ENCODE measurements at regions not wholly inside any gene's neighbourhood (a gene's known extent, or its start where the extent isn't known, plus 50 kb on each side); places are given as distances from the start of the nearest gene placed in this dataset.

- Histone ChIP-seq H3K14ac (ENCODE audit: insufficient read depth, low read length) (no peak overlapping the region), H3K79me2 (ENCODE audit: insufficient read depth, low read length) (no peaks in the 10 kb centered on the region), H2BK5ac (ENCODE audit: insufficient read length, low read length) (no peak overlapping the region), H2AK5ac (ENCODE audit: insufficient read length, low read length) (no peak overlapping the region), H4K91ac (ENCODE audit: insufficient read length, low read depth, low read length) (no peak overlapping the region), H3T11ph (ENCODE audit: low read length) (no peak overlapping the region), H4K5ac (ENCODE audit: insufficient read length, low read depth, low read length) (no peak overlapping the region), H4K8ac (replicated peaks; ENCODE audit: insufficient read length, low read depth, low read length) (no peak overlapping the region), H3K79me1 (ENCODE audit: insufficient read depth, low read depth, low read length, poor library complexity, severe bottlenecking) (no peaks in the 10 kb centered on the region), H2AFZ (ENCODE audit: low read length) (no peak overlapping the region), H3K27me3 (ENCODE audit: insufficient read depth, low read length) (no peaks in the 10 kb centered on the region), H2BK15ac (ENCODE audit: low read depth, low read length) (no peak overlapping the region), H4K20me1 (ENCODE audit: control insufficient read depth, insufficient read depth, insufficient read length) (no peaks in the 10 kb centered on the region), H3K18ac (ENCODE audit: insufficient read length, low read depth, low read length) (no peak overlapping the region), H3K9ac (ENCODE audit: extremely low read depth, insufficient read length, low read length) (no peak overlapping the region), H2BK12ac (ENCODE audit: insufficient read length, low read depth, low read length) (no peak overlapping the region), H3K4me1 (ENCODE audit: insufficient read depth, low read length) (no peaks in the 10 kb centered on the region), H3K23me2 (ENCODE audit: insufficient read length, low read depth, low read length, poor library complexity, severe bottlenecking) (no peaks in the 10 kb centered on the region), H3K9me3 (ENCODE audit: control insufficient read depth, low read depth, low read length) (no peaks in the 10 kb centered on the region), H3K27ac (ENCODE audit: insufficient read length, low read depth, low read length) (no peak overlapping the region), H2BK20ac (ENCODE audit: low read depth, low read length, poor library complexity, severe bottlenecking) (no peak overlapping the region), H3K4ac (ENCODE audit: low read depth, low read length) (no peak overlapping the region), H3K23ac (ENCODE audit: insufficient read length, low read depth, low read length) (no peak overlapping the region), H2BK120ac (ENCODE audit: low read depth, low read length, poor library complexity, severe bottlenecking) (no peak overlapping the region), H3K56ac (ENCODE audit: insufficient read length, low read depth, low read length) (no peak overlapping the region), H3K4me2 (ENCODE audit: insufficient read depth, insufficient read length, low read length) (no peak overlapping the region)
- WGBS (ENCODE audit: extremely low coverage, insufficient read length, low lambda C conversion rate): no CpG with 5 or more reads among the region's 2 CpGs
- TF ChIP-seq, protein P1, sequence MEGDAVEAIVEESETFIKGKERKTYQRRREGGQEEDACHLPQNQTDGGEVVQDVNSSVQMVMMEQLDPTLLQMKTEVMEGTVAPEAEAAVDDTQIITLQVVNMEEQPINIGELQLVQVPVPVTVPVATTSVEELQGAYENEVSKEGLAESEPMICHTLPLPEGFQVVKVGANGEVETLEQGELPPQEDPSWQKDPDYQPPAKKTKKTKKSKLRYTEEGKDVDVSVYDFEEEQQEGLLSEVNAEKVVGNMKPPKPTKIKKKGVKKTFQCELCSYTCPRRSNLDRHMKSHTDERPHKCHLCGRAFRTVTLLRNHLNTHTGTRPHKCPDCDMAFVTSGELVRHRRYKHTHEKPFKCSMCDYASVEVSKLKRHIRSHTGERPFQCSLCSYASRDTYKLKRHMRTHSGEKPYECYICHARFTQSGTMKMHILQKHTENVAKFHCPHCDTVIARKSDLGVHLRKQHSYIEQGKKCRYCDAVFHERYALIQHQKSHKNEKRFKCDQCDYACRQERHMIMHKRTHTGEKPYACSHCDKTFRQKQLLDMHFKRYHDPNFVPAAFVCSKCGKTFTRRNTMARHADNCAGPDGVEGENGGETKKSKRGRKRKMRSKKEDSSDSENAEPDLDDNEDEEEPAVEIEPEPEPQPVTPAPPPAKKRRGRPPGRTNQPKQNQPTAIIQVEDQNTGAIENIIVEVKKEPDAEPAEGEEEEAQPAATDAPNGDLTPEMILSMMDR (conservative IDR thresholded peaks at IDR 0.05): no peak
- H3K9me3 Mint-ChIP-seq: peaks cover 12 to 13% of the 10 kb centered on the region in 2 experiments; a peak in 4 of 5 replicates
- DNase-seq: no peak
- H3K4me1 Mint-ChIP-seq: no peaks in the 10 kb centered on the region
- no peaks in the 10 kb centered on the region for H3K27me3 Mint-ChIP-seq (ENCODE audit: low read depth)
- H3K36me3 Mint-ChIP-seq (ENCODE audit: insufficient read depth in 1 of 3, low read depth in 3 of 3): peaks cover 0 to 19% (median 3%) of the 10 kb centered on the region in 3 experiments; a peak in 2 of 7 replicates
- H3K27ac Mint-ChIP-seq: no peak overlapping the region
- no peak overlapping the region for H3K4me3 Mint-ChIP-seq
Measured at GRCh38 chr14:53840444-53840843, 116.2 kb downstream of the BMP4 start.
